IMR-90 (cell line): ENCODE measurements at regions not wholly inside any gene's neighbourhood (a gene's known extent, or its start where the extent isn't known, plus 50 kb on each side); places are given as distances from the start of the nearest gene placed in this dataset.

ENCODE experiments used
- ATAC-seq: fragments of 200-7000 bp; cut with Tn5 transposase; 2 replicates; pipeline ENCODE4 v1.9.1; 2020; ENCODE audit warnings: low read depth, mild to moderate bottlenecking, moderate library complexity
- BruUV-seq: library from RNA; stranded (reverse); fragments of 400-500 nt; replicated peaks from 2 replicates; lab custom pipeline; 2021; lab: Mats Ljungman, UMichigan
- CTCF ChIA-PET: fragments of 300-600 bp; formaldehyde crosslinking; extraction: SDS; loops from one replicate; lab custom pipeline; 2021; ENCODE audit warnings: antibody characterized with exemption; lab: Yijun Ruan, JAX
- POLR2A ChIA-PET: fragments of 300-600 bp; sonication (Branson Sonifier 250); formaldehyde crosslinking; loops from one replicate; lab custom pipeline; 2022; ENCODE audit warnings: antibody characterized with exemption; ENCODE audit not compliant: unreplicated experiment; lab: Charles Lee
- DNase-seq: peaks from one replicate; pipeline ENCODE4 v3.0.0; 2013
- H2AFZ ChIP-seq: replicated peaks from 2 replicates; pipeline ENCODE3; 2013; ENCODE audit warnings: low read length, mild to moderate bottlenecking; ENCODE audit not compliant: poor library complexity
- H2AK5ac ChIP-seq: 2 replicates; pipeline ENCODE4 v1.6.1; 2013; ENCODE audit warnings: low read depth, low read length, inconsistent platforms
- H2AK9ac ChIP-seq: replicated peaks from 2 replicates; pipeline ENCODE3; 2013; ENCODE audit warnings: mild to moderate bottlenecking, low read depth, low read length, moderate library complexity; ENCODE audit not compliant: poor library complexity
- H2BK120ac ChIP-seq: 2 replicates; pipeline ENCODE4 v1.6.1; 2013; ENCODE audit warnings: low read depth, low read length, inconsistent platforms
- H2BK15ac ChIP-seq: 3 replicates; pipeline ENCODE4 v1.6.1; 2013; ENCODE audit warnings: low read depth, low read length, inconsistent platforms
- H2BK20ac ChIP-seq: 2 replicates; pipeline ENCODE4 v1.6.1; 2013; ENCODE audit warnings: low read depth, mild to moderate bottlenecking, inconsistent platforms, low read length, moderate library complexity
- H2BK5ac ChIP-seq: 2 replicates; pipeline ENCODE4 v1.6.1; 2013; ENCODE audit warnings: mild to moderate bottlenecking, low read depth, low read length, inconsistent platforms; ENCODE audit not compliant: poor library complexity, severe bottlenecking
- H3K14ac ChIP-seq: replicated peaks from 2 replicates; pipeline ENCODE4 v1.6.1; 2013; ENCODE audit warnings: low read depth, low read length, inconsistent platforms
- H3K18ac ChIP-seq: 2 replicates; pipeline ENCODE4 v1.6.1; 2013; ENCODE audit warnings: low read depth, low read length, control low read depth
- H3K23ac ChIP-seq: 2 replicates; pipeline ENCODE4 v1.6.1; 2013; ENCODE audit warnings: low read depth, low read length, inconsistent platforms
- H3K27ac ChIP-seq: 2 replicates; pipeline ENCODE4 v1.5.1; 2013; ENCODE audit warnings: mild to moderate bottlenecking, control low read depth, low read length; ENCODE audit not compliant: insufficient read depth
- H3K27me3 ChIP-seq: 2 replicates; pipeline ENCODE4 v1.6.1; 2013; ENCODE audit warnings: low read length; ENCODE audit not compliant: control insufficient read depth, insufficient read depth
- H3K36me3 ChIP-seq: 2 replicates; pipeline ENCODE4 v1.6.1; 2013; ENCODE audit warnings: low read length, mixed read lengths; ENCODE audit not compliant: control insufficient read depth, insufficient read depth
- H3K4ac ChIP-seq: 2 replicates; pipeline ENCODE4 v1.6.1; 2013; ENCODE audit warnings: low read depth, low read length, inconsistent platforms
- H3K4me1 ChIP-seq: 2 replicates; pipeline ENCODE4 v1.6.1; 2013; ENCODE audit warnings: low read length, mixed read lengths; ENCODE audit not compliant: control insufficient read depth, insufficient read depth
- H3K4me2 ChIP-seq: 2 replicates; pipeline ENCODE4 v1.6.1; 2013; ENCODE audit warnings: low read depth, mild to moderate bottlenecking, control low read depth, low read length, moderate library complexity
- H3K4me3 ChIP-seq: 2 replicates; pipeline ENCODE4 v1.5.1; 2013; ENCODE audit warnings: low read depth, mild to moderate bottlenecking, control low read depth, low read length, moderate library complexity; ENCODE audit not compliant: insufficient read depth
- H3K56ac ChIP-seq: 2 replicates; pipeline ENCODE4 v1.6.1; 2013; ENCODE audit warnings: low read length, inconsistent platforms; ENCODE audit not compliant: insufficient read depth; ENCODE audit errors: extremely low read depth
- H3K79me1 ChIP-seq, 2 experiments: 2 replicates each; pipeline ENCODE4 v1.6.1; 2013; ENCODE audit warnings: low read length in 2 of 2, inconsistent platforms in 1 of 2, low read depth in 1 of 2
- H3K9ac ChIP-seq: 2 replicates; pipeline ENCODE4 v1.6.1; 2013; ENCODE audit warnings: low read depth, low read length, control low read depth
- H3K9me1 ChIP-seq: 2 replicates; pipeline ENCODE4 v1.6.1; 2013; ENCODE audit warnings: low read length, inconsistent platforms; ENCODE audit not compliant: insufficient read depth
- H3K9me3 ChIP-seq: 2 replicates; pipeline ENCODE4 v1.6.1; 2013; ENCODE audit warnings: low read length; ENCODE audit not compliant: control insufficient read depth, insufficient read depth
- H4K20me1 ChIP-seq: 2 replicates; pipeline ENCODE4 v1.6.1; 2013; ENCODE audit warnings: low read length, inconsistent platforms; ENCODE audit not compliant: insufficient read depth
- H4K5ac ChIP-seq: 2 replicates; pipeline ENCODE4 v1.6.1; 2013; ENCODE audit warnings: mild to moderate bottlenecking, low read depth, low read length, control low read depth
- H4K8ac ChIP-seq, 2 experiments: 2 replicates each; pipeline ENCODE4 v1.6.1; 2013; ENCODE audit warnings: low read depth in 2 of 2, low read length in 2 of 2, control low read depth in 1 of 2, inconsistent platforms in 1 of 2
- H4K91ac ChIP-seq: 2 replicates; pipeline ENCODE4 v1.6.1; 2013; ENCODE audit warnings: low read depth, low read length, inconsistent platforms; ENCODE audit not compliant: insufficient read depth
- CTCF ChIP-seq: conservative IDR thresholded peaks from 2 replicates; pipeline ENCODE4 v1.5.1; 2012; ENCODE audit warnings: mild to moderate bottlenecking, low read depth, low read length, improper control_type of control experiment
- WGBS, 2 experiments: methylation state at CpG; one replicate each; pipeline versions ENCODE4 v1.1.5 to v1.1.7; 2013; ENCODE audit warnings: missing lambda C conversion rate in 2 of 2; ENCODE audit not compliant: insufficient read length in 1 of 2; ENCODE audit errors: extremely low coverage in 2 of 2; 5-methylcytosine and 5-hydroxymethylcytosine counted together
- dilution Hi-C: fragments of 300-500 bp; cut with HindIII; formaldehyde crosslinking; loops from one replicate; pipeline ENCODE4 v1.14.3; 2018; ENCODE audit warnings: low sequenced_read_pairs; ENCODE audit not compliant: unreplicated experiment
- in situ Hi-C: fragments of 300-500 bp; cut with MboI; formaldehyde crosslinking; loops from 3 replicates; pipeline ENCODE4 v1.14.3; 2019; ENCODE audit warnings: low sequenced_read_pairs, inconsistent platforms, mixed read lengths
- intact Hi-C: fragments of 100-400 bp; cut with micrococcal nuclease; formaldehyde crosslinking; loops from 2 replicates; pipeline ENCODE4 v1.10.0; 2022

- no peak overlapping the region for H2BK5ac ChIP-seq
- no peaks in the 10 kb centered on the region for H3K9me3 ChIP-seq
- peak overlapping the region; percentile 1 to 12; a peak in 1 of 4 replicates for H4K8ac ChIP-seq
- H3K4me2 ChIP-seq: no peak overlapping the region; the same call in 1 of the 2 replicates
- in situ Hi-C loops (no loop called here), intact Hi-C loops (no loop called here), dilution Hi-C loops (no loop called here)
- peak overlapping the region; percentile 55 for H4K91ac ChIP-seq
- H3K27ac ChIP-seq: peak overlapping the region; percentile 14; the same call in 1 of the 2 replicates
- no peak overlapping the region for H2AK9ac ChIP-seq
- H3K9ac ChIP-seq: no peak overlapping the region
- H4K5ac ChIP-seq: peak overlapping the region; percentile 15; the same call in 1 of the 2 replicates
- peak overlapping the region; percentile 66 for H2AK5ac ChIP-seq
- no peaks in the 10 kb centered on the region for H3K36me3 ChIP-seq
- CTCF ChIA-PET: interaction anchor here (0.9 kb wide), 1 partner anchor 13 kb away, joined by 3 read pairs; no protein-coding TSS in a partner anchor
- peak overlapping the region; percentile 41; the same call in 1 of the 2 replicates for H3K18ac ChIP-seq
- WGBS, 2 experiments: 56% methylated on average over 2 of the region's 4 CpGs; no CpG with 5 or more reads in 1 of the 2 experiments
- no peaks in the 10 kb centered on the region for H3K79me1 ChIP-seq
- H3K14ac ChIP-seq: peak overlapping the region; percentile 17
- H3K23ac ChIP-seq: peak overlapping the region; percentile 48
- peaks cover 31% of the 10 kb centered on the region for H3K27me3 ChIP-seq
- peaks cover 40% of the 10 kb centered on the region for H3K4me1 ChIP-seq
- POLR2A ChIA-PET: interaction anchor here (0.6 kb wide), 1 partner anchor 551 kb away, joined by 3 read pairs; no protein-coding TSS in a partner anchor
- BruUV-seq: no TSS peak
- peaks cover 22% of the 10 kb centered on the region for H3K9me1 ChIP-seq
- no peak overlapping the region for H3K4me3 ChIP-seq
- peak; percentile 3 for ATAC-seq
- peaks cover 3% of the 10 kb centered on the region; the same call in 1 of the 2 replicates for H4K20me1 ChIP-seq
- H2AFZ ChIP-seq: peak overlapping the region; percentile 24
- peak overlapping the region; percentile 48; the same call in 1 of the 2 replicates for H2BK120ac ChIP-seq
- peak overlapping the region; percentile 52 for H2BK20ac ChIP-seq
- peak overlapping the region; percentile 39; the same call in 2 of the 3 replicates for H2BK15ac ChIP-seq
- TF ChIP-seq CTCF: no peak
- no peak for DNase-seq
- peak overlapping the region; percentile 67; the same call in 1 of the 2 replicates for H3K4ac ChIP-seq
- H3K56ac ChIP-seq: no peak overlapping the region
Observed at GRCh38 chr10:78802431-78802830, 266.3 kb upstream of the ZMIZ1 start.
